Esophagus mucosa (tissue), 1 donor: ENCODE measurements at regions not wholly inside any gene's neighbourhood (a gene's known extent, or its start where the extent isn't known, plus 50 kb on each side); places are given as distances from the start of the nearest gene placed in this dataset.
"Not testable (repeated sequence)": the region's sequence is repeated elsewhere in the genome, so short reads cannot be mapped to it uniquely, and the experiment has no call there.

Source experiments
- ATAC-seq: fragments of 200-7000 bp; cut with Tn5 transposase; one replicate; pipeline ENCODE4 v1.9.1; 2020
- donor health status: DM: yes; HTN: yes; CAD: no.

DNA sequence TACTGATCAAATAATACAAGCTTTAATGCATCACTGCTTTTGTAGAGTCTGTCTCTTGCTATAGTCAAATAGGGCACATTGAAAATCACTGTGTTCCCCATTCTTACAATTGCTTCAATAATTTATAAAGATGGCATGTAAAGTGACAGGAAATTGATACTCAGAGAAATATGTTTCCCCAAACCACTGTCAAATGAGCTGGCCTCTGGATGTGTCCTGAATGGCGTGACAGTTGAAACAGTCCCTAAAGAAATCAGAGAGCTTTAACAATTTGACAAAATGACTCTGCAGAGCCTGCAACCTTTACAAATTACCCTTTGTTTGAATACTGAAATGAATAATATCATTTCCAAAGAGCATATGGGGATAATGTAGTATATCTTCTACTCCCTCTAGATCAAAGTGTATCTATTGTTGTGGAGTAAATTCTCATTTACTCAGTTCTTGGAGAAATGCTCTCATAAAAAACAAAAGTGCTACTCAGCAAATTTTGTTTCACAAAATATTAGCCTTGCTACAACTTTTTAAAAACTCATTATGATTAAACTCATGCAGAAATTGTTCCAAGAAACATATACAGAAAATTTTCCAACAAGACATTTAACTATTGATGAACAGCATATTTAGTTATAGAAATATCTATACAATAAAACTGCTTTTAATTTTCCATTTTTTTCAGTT is 763.2 kb upstream of the SPRY2 start:
- no peak for ATAC-seq

GRCh38 chr13:81102066-81102465 is 761.1 kb upstream of the SPRY2 start:
- not testable (repeated sequence) for ATAC-seq

GRCh38 chr13:81089371-81090157 is 748.6 kb upstream of the SPRY2 start:
- no peak for ATAC-seq

DNA sequence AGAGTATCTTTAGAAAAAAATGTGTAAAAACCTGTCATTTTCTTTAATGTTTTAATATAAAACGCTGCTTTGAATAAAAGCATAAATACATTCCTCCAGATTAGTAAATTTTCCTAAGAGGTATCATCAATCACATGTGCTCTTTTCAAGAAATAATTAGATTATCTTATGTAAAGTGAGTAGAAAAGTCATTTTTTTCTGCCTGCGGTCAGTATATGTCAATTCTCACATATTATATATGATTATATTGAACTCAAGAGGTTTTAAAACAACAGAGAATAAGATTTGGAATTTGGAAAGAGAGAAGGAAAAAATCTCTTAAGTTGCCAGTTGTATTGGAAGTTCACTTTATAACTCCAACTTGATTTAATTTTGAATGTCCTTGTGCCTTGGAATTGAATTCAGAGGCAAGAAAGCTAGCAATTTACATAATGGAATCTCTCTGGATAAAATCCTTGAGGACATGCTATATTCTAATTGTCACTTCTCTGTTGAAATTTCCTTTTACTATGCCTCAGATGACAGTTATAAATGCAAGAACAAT is 740.1 kb upstream of the SPRY2 start:
- ATAC-seq, result no peak

- no peak for ATAC-seq
Measured at GRCh38 chr13:81078048-81078447, 737.1 kb upstream of the SPRY2 start.

GRCh38 chr13:81069822-81070221 is 728.9 kb upstream of the SPRY2 start:
- ATAC-seq, result not testable (repeated sequence)

DNA sequence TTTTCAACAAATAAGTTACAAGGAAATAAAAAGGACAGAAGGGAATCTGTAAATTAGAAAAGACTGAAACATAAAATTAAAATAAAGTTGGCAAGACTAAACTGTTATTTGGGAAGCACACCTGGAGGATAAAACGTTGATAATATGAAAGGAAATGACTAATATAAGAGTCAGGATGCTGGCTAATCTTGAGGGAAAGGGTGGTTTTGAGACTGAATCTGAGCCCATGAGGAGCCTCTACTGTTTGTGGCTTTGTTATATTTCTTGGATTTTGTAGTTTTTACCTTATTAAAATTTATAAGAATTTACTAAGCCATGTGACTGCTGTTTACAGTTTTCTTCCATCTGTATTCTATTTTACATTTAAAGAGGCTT is 718.0 kb upstream of the SPRY2 start:
- no peak for ATAC-seq

GRCh38 chr13:81058211-81058915 is 717.4 kb upstream of the SPRY2 start:
- no peak for ATAC-seq

DNA sequence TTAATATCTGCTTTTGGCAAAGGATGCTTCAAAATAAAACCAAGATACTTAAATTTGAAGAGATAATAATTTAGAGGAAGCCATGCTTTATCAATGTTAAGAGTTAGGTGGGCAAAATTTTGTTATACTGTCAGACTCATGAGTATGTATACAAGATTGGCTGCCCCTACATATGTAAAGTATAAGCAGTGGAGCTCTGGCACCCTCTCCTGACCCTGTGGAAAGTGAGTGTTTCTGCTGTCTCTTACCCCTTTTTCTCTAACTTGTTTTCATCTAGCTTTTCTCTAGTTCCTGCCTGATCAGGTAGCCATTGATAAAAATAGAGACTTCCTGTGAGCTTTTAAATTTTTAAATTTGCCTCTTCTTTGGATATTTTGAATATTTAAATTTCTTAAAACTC is 710.9 kb upstream of the SPRY2 start:
- no peak for ATAC-seq

- ATAC-seq, result no peak
Measured at GRCh38 chr13:81048026-81048461, 707.1 kb upstream of the SPRY2 start.

DNA sequence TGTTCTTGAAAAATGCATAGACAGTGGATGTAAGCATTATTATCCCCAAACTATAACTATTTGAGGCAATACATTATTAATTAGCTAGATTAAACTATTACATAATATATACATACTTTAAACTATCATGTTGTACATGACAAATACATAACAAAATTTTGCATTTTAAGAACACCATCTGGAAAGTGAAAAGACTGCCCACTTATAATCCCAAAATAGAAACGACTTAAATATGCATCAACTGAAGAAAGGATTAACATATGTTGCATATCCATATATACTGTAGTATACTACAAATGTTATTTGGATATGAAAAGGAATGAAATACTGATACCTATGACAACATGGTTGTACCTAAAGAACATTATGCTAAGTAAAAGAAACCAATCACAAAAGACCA is 700.8 kb upstream of the SPRY2 start:
- ATAC-seq, result no peak

- ATAC-seq, result no peak
Measured at GRCh38 chr13:81031996-81032395, 691.1 kb upstream of the SPRY2 start.

DNA sequence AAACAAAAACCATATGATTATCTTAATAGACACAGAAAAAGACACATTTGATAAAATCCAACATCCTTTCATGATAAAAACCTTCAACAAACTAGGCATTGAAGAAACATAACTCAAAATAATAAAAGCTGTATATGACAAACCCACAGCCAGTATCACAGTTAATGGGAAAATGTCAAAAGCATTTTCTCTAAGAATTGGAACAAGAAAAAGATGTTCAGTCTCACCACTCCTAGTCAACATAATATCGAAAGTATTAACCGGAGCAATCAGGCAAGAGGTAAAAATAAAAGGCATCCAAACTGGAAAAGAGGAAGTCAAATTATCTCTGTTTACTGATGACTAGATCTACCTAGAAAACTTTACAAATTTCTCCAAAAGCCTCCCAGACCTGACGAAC is 684.2 kb upstream of the SPRY2 start:
- ATAC-seq, result no peak

DNA sequence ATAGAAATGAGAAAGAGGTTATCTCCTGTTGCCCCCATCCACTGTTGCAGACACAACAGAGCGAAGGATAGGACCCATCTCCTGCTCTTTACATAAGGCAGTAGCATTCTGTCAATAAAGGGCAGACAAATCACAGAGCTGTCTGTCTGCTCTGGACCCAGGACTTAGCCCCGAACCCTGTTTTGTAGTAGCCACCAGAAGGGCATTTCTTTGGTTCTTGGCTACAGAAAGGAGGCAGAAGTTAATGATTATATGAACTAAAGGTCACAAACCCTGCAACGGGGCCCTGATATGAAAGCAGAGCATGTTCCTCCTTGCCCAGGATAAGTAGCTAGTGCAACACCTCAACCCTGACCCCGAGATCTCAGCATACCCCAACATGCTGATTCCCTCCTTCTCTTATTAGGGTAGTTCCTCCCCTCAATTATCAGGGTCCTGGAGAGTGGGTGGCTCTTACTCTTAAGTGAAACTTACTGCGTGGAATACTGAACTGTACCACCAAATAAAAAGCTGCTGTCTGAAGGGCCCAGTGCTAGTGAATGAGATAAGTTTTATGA is 680.4 kb upstream of the SPRY2 start:
- no peak for ATAC-seq

GRCh38 chr13:81020010-81020409 is 679.1 kb upstream of the SPRY2 start:
- no peak for ATAC-seq

DNA sequence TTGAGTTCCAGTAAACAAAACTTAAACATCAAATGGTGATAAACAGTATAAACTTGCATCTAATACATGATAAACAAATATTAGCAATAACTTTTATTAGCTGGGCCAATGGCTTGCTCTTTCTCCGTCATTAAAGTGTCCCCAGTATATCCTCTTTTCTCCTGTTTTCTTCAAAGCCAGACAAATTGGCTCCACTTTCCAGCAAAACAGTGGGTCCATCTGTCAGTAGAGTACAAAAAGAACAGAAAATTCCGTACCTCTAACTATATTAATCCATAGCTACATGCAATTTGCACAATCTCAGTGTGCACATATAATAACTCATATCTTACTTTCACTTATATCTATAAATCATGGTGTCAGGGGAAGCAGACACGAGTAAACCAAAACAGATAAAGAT is 678.0 kb upstream of the SPRY2 start:
- no peak for ATAC-seq

GRCh38 chr13:81017513-81018152 is 676.7 kb upstream of the SPRY2 start:
- no peak for ATAC-seq

DNA sequence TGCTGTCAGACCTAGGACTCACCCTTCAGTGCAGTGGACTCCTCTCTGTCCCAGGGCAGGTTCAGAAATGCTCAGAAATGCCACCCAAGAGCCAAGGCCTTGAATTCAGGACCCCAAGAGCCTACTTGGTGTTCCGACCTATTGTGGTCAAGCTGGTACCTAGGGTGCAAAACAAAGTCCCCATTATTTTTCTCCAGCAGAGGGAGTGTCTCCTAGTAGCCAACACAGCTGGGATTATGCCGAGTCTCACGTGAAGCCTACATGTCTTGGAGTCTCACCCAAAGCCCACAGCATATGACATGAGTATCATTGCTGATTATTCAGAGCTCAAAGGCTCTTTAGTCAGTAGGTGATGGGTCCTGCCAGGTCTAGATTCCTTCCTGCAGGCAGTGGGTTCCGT is 671.1 kb upstream of the SPRY2 start:
- no peak for ATAC-seq

GRCh38 chr13:81001828-81002385 is 661.0 kb upstream of the SPRY2 start:
- no peak for ATAC-seq

GRCh38 chr13:80998603-80999002 is 657.7 kb upstream of the SPRY2 start:
- ATAC-seq, result not testable (repeated sequence)

- ATAC-seq, result no peak
Measured at GRCh38 chr13:80989747-80990146, 648.8 kb upstream of the SPRY2 start.

- no peak for ATAC-seq
Measured at GRCh38 chr13:80989241-80989640, 648.3 kb upstream of the SPRY2 start.
